Neural cell (in vitro differentiated cells): ENCODE measurements at regions not wholly inside any gene's neighbourhood (a gene's known extent, or its start where the extent isn't known, plus 50 kb on each side); places are given as distances from the start of the nearest gene placed in this dataset.

Experiments
- H2AFZ ChIP-seq: fragments of 200-600, 300-800 bp; sonication (generic), shearing (Covaris generic); 2 replicates; pipeline ENCODE4 v1.6.0; 2014; ENCODE audit warnings: low read depth, mild to moderate bottlenecking, antibody characterized with exemption, low read length, moderate library complexity
- H3F3A ChIP-seq: fragments of 200-600 bp; shearing (Covaris generic); 2 replicates; pipeline ENCODE4 v1.6.1; 2016; ENCODE audit warnings: mild to moderate bottlenecking, moderate library complexity, mixed read lengths, antibody characterized with exemption, low read length; ENCODE audit not compliant: insufficient read depth, poor library complexity, severe bottlenecking
- H3K27ac ChIP-seq: fragments of 200-600, 300-800 bp; sonication (generic), shearing (Covaris generic); 2 replicates; pipeline ENCODE4 v1.5.1; 2014; ENCODE audit warnings: mild to moderate bottlenecking, low read length, moderate library complexity
- H3K27me3 ChIP-seq: fragments of 300-800, 200-600 bp; sonication (generic), shearing (Covaris generic); 2 replicates; pipeline ENCODE4 v1.6.0; 2014; ENCODE audit warnings: mild to moderate bottlenecking, low read depth, low read length, moderate library complexity; ENCODE audit not compliant: insufficient read depth
- H3K36me3 ChIP-seq: fragments of 300-800, 200-600 bp; sonication (generic), shearing (Covaris generic); 2 replicates; pipeline ENCODE4 v1.5.1; 2014; ENCODE audit warnings: mild to moderate bottlenecking, antibody characterized with exemption, low read length, moderate library complexity; ENCODE audit not compliant: insufficient read depth
- H3K4me2 ChIP-seq: fragments of 300-800, 200-600 bp; sonication (generic), shearing (Covaris generic); 2 replicates; pipeline ENCODE4 v1.6.0; 2014; ENCODE audit warnings: mild to moderate bottlenecking, low read length
- H3K4me3 ChIP-seq: fragments of 300-800, 200-600 bp; sonication (generic), shearing (Covaris generic); 2 replicates; pipeline ENCODE4 v1.5.1; 2014; ENCODE audit warnings: mild to moderate bottlenecking, low read length, moderate library complexity
- H3K79me2 ChIP-seq: fragments of 200-600 bp; shearing (Covaris generic); replicated peaks from 2 replicates; pipeline ENCODE4 v1.6.0; 2014; ENCODE audit warnings: mild to moderate bottlenecking, low read length, moderate library complexity; ENCODE audit not compliant: insufficient read depth
- H3K9ac ChIP-seq: fragments of 300-800, 200-600 bp; sonication (generic), shearing (Covaris generic); 2 replicates; pipeline ENCODE4 v1.6.1; 2016; ENCODE audit warnings: mild to moderate bottlenecking, low read length, mixed read lengths
- H3K9me2 ChIP-seq: fragments of 200-600 bp; shearing (Covaris generic); 2 replicates; pipeline ENCODE4 v1.6.1; 2016; ENCODE audit warnings: mild to moderate bottlenecking, low read length, mixed read lengths; ENCODE audit not compliant: insufficient read depth
- H3K9me3 ChIP-seq: fragments of 200-600, 300-800 bp; sonication (generic), shearing (Covaris generic); 2 replicates; pipeline ENCODE4 v1.6.1; 2016; ENCODE audit warnings: mild to moderate bottlenecking, mixed run types, low read length, moderate library complexity, mixed read lengths
- H4K20me1 ChIP-seq: fragments of 200-600 bp; shearing (Covaris generic); 2 replicates; pipeline ENCODE4 v1.6.1; 2016; ENCODE audit warnings: mild to moderate bottlenecking, mixed run types; ENCODE audit not compliant: insufficient read depth
- EP300 ChIP-seq: fragments of 450-650 bp; conservative IDR thresholded peaks from 2 replicates; pipeline ENCODE4 v1.6.1; 2014; ENCODE audit warnings: antibody characterized with exemption, mild to moderate bottlenecking, moderate library complexity; ENCODE audit not compliant: poor library complexity, severe bottlenecking
- EZH2 ChIP-seq: fragments of 200-600, 300-800 bp; shearing (Covaris generic), sonication (generic); IDR thresholded peaks from 2 replicates; pipeline ENCODE4 v1.6.1; 2014; ENCODE audit warnings: antibody characterized with exemption, low read length, borderline replicate concordance, mild to moderate bottlenecking; ENCODE audit not compliant: insufficient read depth, poor library complexity, severe bottlenecking
- MXI1 ChIP-seq: fragments of 450-650 bp; conservative IDR thresholded peaks from 2 replicates; pipeline ENCODE4 v1.6.1; 2014; ENCODE audit warnings: antibody characterized with exemption, mild to moderate bottlenecking; ENCODE audit not compliant: poor library complexity, severe bottlenecking
- POLR2AphosphoS5 ChIP-seq: IDR thresholded peaks from 2 replicates; pipeline ENCODE4 v1.6.1; 2012
- RAD21 ChIP-seq: fragments of 450-650 bp; conservative IDR thresholded peaks from 2 replicates; pipeline ENCODE4 v1.6.1; 2014; ENCODE audit warnings: antibody characterized with exemption, mild to moderate bottlenecking, moderate library complexity
- SMC3 ChIP-seq: fragments of 450-650 bp; conservative IDR thresholded peaks from 2 replicates; pipeline ENCODE4 v1.6.1; 2014; ENCODE audit warnings: antibody characterized with exemption, mild to moderate bottlenecking, moderate library complexity; ENCODE audit not compliant: poor library complexity
- TAF1 ChIP-seq: IDR thresholded peaks from 2 replicates; pipeline ENCODE4 v1.6.1; 2012; ENCODE audit warnings: low read depth
- TF ChIP-seq, protein P1 (sequence below): IDR thresholded peaks from 2 replicates; pipeline ENCODE4 v1.6.1; 2012; ENCODE audit warnings: borderline replicate concordance
- TF ChIP-seq, protein P2 (sequence below): fragments of 450-650 bp; IDR thresholded peaks from 2 replicates; pipeline ENCODE4 v1.5.1; 2014; ENCODE audit warnings: antibody characterized with exemption, mild to moderate bottlenecking, moderate library complexity; ENCODE audit not compliant: poor library complexity, severe bottlenecking

GRCh38 chr6:48755315-48755714 lies 644.3 kb upstream of the PTCHD4 start:
- H3K27me3 ChIP-seq: no peaks in the 10 kb centered on the region

GRCh38 chr6:48754641-48755040 lies 643.6 kb upstream of the PTCHD4 start:
- H2AFZ ChIP-seq: no peak overlapping the region
- H3F3A ChIP-seq: peaks cover 3% of the 10 kb centered on the region
- no peak overlapping the region for H3K4me3 ChIP-seq
- no peaks in the 10 kb centered on the region for H4K20me1 ChIP-seq
- no peaks in the 10 kb centered on the region for H3K36me3 ChIP-seq
- TF ChIP-seq EZH2: no peak
- TF ChIP-seq TAF1: no peak
- TF ChIP-seq POLR2AphosphoS5: no peak
- TF ChIP-seq RAD21: no peak
- TF ChIP-seq, protein P1, sequence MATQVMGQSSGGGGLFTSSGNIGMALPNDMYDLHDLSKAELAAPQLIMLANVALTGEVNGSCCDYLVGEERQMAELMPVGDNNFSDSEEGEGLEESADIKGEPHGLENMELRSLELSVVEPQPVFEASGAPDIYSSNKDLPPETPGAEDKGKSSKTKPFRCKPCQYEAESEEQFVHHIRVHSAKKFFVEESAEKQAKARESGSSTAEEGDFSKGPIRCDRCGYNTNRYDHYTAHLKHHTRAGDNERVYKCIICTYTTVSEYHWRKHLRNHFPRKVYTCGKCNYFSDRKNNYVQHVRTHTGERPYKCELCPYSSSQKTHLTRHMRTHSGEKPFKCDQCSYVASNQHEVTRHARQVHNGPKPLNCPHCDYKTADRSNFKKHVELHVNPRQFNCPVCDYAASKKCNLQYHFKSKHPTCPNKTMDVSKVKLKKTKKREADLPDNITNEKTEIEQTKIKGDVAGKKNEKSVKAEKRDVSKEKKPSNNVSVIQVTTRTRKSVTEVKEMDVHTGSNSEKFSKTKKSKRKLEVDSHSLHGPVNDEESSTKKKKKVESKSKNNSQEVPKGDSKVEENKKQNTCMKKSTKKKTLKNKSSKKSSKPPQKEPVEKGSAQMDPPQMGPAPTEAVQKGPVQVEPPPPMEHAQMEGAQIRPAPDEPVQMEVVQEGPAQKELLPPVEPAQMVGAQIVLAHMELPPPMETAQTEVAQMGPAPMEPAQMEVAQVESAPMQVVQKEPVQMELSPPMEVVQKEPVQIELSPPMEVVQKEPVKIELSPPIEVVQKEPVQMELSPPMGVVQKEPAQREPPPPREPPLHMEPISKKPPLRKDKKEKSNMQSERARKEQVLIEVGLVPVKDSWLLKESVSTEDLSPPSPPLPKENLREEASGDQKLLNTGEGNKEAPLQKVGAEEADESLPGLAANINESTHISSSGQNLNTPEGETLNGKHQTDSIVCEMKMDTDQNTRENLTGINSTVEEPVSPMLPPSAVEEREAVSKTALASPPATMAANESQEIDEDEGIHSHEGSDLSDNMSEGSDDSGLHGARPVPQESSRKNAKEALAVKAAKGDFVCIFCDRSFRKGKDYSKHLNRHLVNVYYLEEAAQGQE: no peak
- TF ChIP-seq EP300: no peak
- no peak for TF ChIP-seq SMC3
- no peak for TF ChIP-seq MXI1
- TF ChIP-seq, protein P2, sequence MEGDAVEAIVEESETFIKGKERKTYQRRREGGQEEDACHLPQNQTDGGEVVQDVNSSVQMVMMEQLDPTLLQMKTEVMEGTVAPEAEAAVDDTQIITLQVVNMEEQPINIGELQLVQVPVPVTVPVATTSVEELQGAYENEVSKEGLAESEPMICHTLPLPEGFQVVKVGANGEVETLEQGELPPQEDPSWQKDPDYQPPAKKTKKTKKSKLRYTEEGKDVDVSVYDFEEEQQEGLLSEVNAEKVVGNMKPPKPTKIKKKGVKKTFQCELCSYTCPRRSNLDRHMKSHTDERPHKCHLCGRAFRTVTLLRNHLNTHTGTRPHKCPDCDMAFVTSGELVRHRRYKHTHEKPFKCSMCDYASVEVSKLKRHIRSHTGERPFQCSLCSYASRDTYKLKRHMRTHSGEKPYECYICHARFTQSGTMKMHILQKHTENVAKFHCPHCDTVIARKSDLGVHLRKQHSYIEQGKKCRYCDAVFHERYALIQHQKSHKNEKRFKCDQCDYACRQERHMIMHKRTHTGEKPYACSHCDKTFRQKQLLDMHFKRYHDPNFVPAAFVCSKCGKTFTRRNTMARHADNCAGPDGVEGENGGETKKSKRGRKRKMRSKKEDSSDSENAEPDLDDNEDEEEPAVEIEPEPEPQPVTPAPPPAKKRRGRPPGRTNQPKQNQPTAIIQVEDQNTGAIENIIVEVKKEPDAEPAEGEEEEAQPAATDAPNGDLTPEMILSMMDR: no peak
- H3K27ac ChIP-seq: no peak overlapping the region
- no peak overlapping the region for H3K4me2 ChIP-seq
- H3K9me2 ChIP-seq: no peaks in the 10 kb centered on the region
- no peaks in the 10 kb centered on the region for H3K9me3 ChIP-seq
- H3K9ac ChIP-seq: no peak overlapping the region
- no peaks in the 10 kb centered on the region for H3K79me2 ChIP-seq
- H3K27me3 ChIP-seq: no peaks in the 10 kb centered on the region

More at GRCh38 chr6:48755315-48755714, 644.3 kb upstream of the PTCHD4 start:
- TF ChIP-seq MXI1 (no peak), POLR2AphosphoS5 (no peak), EZH2 (no peak), RAD21 (no peak), SMC3 (no peak), EP300 (no peak), TAF1 (no peak)
- TF ChIP-seq, protein P1: no peak
- TF ChIP-seq, protein P2: no peak
- no peaks in the 10 kb centered on the region for H3K9me2 ChIP-seq
- peaks cover 3% of the 10 kb centered on the region for H3F3A ChIP-seq
- no peak overlapping the region for H3K9ac ChIP-seq
- H3K36me3 ChIP-seq: no peaks in the 10 kb centered on the region
- H3K4me2 ChIP-seq: no peak overlapping the region
- H3K79me2 ChIP-seq: no peaks in the 10 kb centered on the region
- no peak overlapping the region for H3K27ac ChIP-seq
- H3K4me3 ChIP-seq: no peak overlapping the region
- H2AFZ ChIP-seq: no peak overlapping the region
- H3K9me3 ChIP-seq: no peaks in the 10 kb centered on the region
- no peaks in the 10 kb centered on the region for H4K20me1 ChIP-seq
